WTC11 (cell line): ENCODE measurements at regions not wholly inside any gene's neighbourhood (a gene's known extent, or its start where the extent isn't known, plus 50 kb on each side); places are given as distances from the start of the nearest gene placed in this dataset.

Experiments used
- ATAC-seq: fragments of 200-7000 bp; cut with Tn5 transposase; 2 replicates; pipeline ENCODE4 v1.10.0; 2021; ENCODE audit warnings: mild to moderate bottlenecking, moderate library complexity
- CTCF ChIA-PET: fragments of 300-600 bp; sonication (Branson Sonifier 250); formaldehyde crosslinking; loops from one replicate; lab custom pipeline; 2021; ENCODE audit warnings: antibody characterized with exemption; lab: Charles Lee
- POLR2A ChIA-PET: fragments of 350-600 bp; sonication (Branson Sonifier 250); formaldehyde crosslinking; loops from one replicate; lab custom pipeline; 2021; ENCODE audit warnings: antibody characterized with exemption; lab: Charles Lee
- DNase-seq: peaks from one replicate; pipeline ENCODE4 v3.0.0; 2021; ENCODE audit warnings: low spot score
- H3K27ac Mint-ChIP-seq: 2 replicates; pipeline ENCODE4 v1.8.0; 2021; ENCODE audit warnings: mixed read lengths
- H3K27me3 Mint-ChIP-seq: 2 replicates; pipeline ENCODE4 v1.8.0; 2021; ENCODE audit warnings: low read depth, mild to moderate bottlenecking, moderate library complexity, mixed read lengths
- H3K36me3 Mint-ChIP-seq: 2 replicates; pipeline ENCODE4 v1.8.0; 2021; ENCODE audit warnings: mixed read lengths
- H3K4me1 Mint-ChIP-seq: 2 replicates; pipeline ENCODE4 v1.8.0; 2022; ENCODE audit warnings: mixed read lengths
- H3K4me3 Mint-ChIP-seq: 2 replicates; pipeline ENCODE4 v1.8.0; 2021; ENCODE audit warnings: mild to moderate bottlenecking, moderate library complexity, mixed read lengths
- H3K9me3 Mint-ChIP-seq: 2 replicates; pipeline ENCODE4 v1.8.0; 2021; ENCODE audit warnings: mixed read lengths
- CTCF ChIP-seq: fragments of 200-600 bp; IDR thresholded peaks from 2 replicates; pipeline ENCODE4 v1.8.0; 2022; ENCODE audit warnings: antibody characterized with exemption
- E2F1 ChIP-seq: sonication (generic); formaldehyde crosslinking; IDR thresholded peaks from 2 replicates; pipeline ENCODE4 v1.8.0; 2022; ENCODE audit warnings: mild to moderate bottlenecking, missing genetic modification reagents
- GRHL2 ChIP-seq: fragments of 250-450 bp; sonication (Bioruptor Pico); IDR thresholded peaks from 2 replicates; pipeline ENCODE4 v1.8.0; 2022; ENCODE audit warnings: mild to moderate bottlenecking, moderate library complexity; ENCODE audit not compliant: insufficient replicate concordance, severe bottlenecking
- GTF2I ChIP-seq: fragments of 250-450 bp; sonication (Bioruptor Pico); conservative IDR thresholded peaks from 2 replicates; pipeline ENCODE4 v1.4.0; 2021; ENCODE audit warnings: mild to moderate bottlenecking
- HMGXB4 ChIP-seq: sonication (generic); formaldehyde crosslinking; IDR thresholded peaks from 2 replicates; pipeline ENCODE4 v1.8.1; 2023; ENCODE audit warnings: mild to moderate bottlenecking, moderate library complexity, missing genetic modification reagents
- IRF2 ChIP-seq: sonication (generic); formaldehyde crosslinking; IDR thresholded peaks from 2 replicates; pipeline ENCODE4 v1.8.0; 2022; ENCODE audit warnings: low read depth, missing genetic modification reagents, borderline replicate concordance
- PRDM15 ChIP-seq: sonication (generic); formaldehyde crosslinking; IDR thresholded peaks from 2 replicates; pipeline ENCODE4 v1.8.0; 2022; ENCODE audit warnings: missing genetic modification reagents
- TP53 ChIP-seq: sonication (generic); formaldehyde crosslinking; IDR thresholded peaks from 2 replicates; pipeline ENCODE4 v1.8.1; 2023; ENCODE audit warnings: mild to moderate bottlenecking, missing genetic modification reagents
- USF1 ChIP-seq: sonication (generic); formaldehyde crosslinking; IDR thresholded peaks from 2 replicates; pipeline ENCODE4 v1.8.0; 2022; ENCODE audit warnings: mild to moderate bottlenecking, missing genetic modification reagents
- ZBTB21 ChIP-seq: sonication (generic); formaldehyde crosslinking; IDR thresholded peaks from 2 replicates; pipeline ENCODE4 v1.8.1; 2023; ENCODE audit warnings: mild to moderate bottlenecking, missing genetic modification reagents, borderline replicate concordance
- ZMAT4 ChIP-seq: fragments of 250-450 bp; sonication (Bioruptor Pico); IDR thresholded peaks from 2 replicates; pipeline ENCODE4 v1.9.0; 2021; ENCODE audit warnings: mild to moderate bottlenecking
- ZNF281 ChIP-seq: sonication (generic); formaldehyde crosslinking; IDR thresholded peaks from 2 replicates; pipeline ENCODE4 v1.8.0; 2023; ENCODE audit warnings: mild to moderate bottlenecking, missing genetic modification reagents
- ZNF423 ChIP-seq: fragments of 250-450 bp; sonication (Bioruptor Pico); IDR thresholded peaks from 2 replicates; pipeline ENCODE4 v2.1.2; 2022; ENCODE audit warnings: mild to moderate bottlenecking, moderate library complexity

- H3K4me1 Mint-ChIP-seq: peaks cover 9% of the 10 kb centered on the region
These were observed 182.1 kb upstream of the TSHZ3 start for GRCh38 chr19:31531326-31531725.

More at GRCh38 chr19:31531326-31531725, 182.1 kb upstream of the TSHZ3 start:
- peaks cover 8% of the 10 kb centered on the region for H3K9me3 Mint-ChIP-seq
- H3K27me3 Mint-ChIP-seq: no peaks in the 10 kb centered on the region
- H3K27ac Mint-ChIP-seq: no peak overlapping the region
- no peak overlapping the region for H3K4me3 Mint-ChIP-seq
- no peak for ATAC-seq
- POLR2A ChIA-PET: no interaction called here
- TF ChIP-seq ZNF423 (CRISPR knock-in tag): no peak
- TF ChIP-seq ZNF281 (CRISPR knock-in tag): no peak
- TF ChIP-seq CTCF: no peak
- no peak for TF ChIP-seq GRHL2
- TF ChIP-seq E2F1 (CRISPR knock-in tag): no peak
- no peak for TF ChIP-seq ZMAT4
- TF ChIP-seq GTF2I (CRISPR knock-in tag): no peak
- no peak for TF ChIP-seq ZBTB21 (CRISPR knock-in tag)
- TF ChIP-seq PRDM15: no peak
- no peak for TF ChIP-seq HMGXB4 (CRISPR knock-in tag)
- TF ChIP-seq IRF2 (CRISPR knock-in tag): no peak
- no peak for TF ChIP-seq USF1 (CRISPR knock-in tag)
- no peak for TF ChIP-seq TP53
- TF ChIP-seq, all 79 proteins: peak for 0
- no peak for DNase-seq
- peaks cover 1% of the 10 kb centered on the region for H3K36me3 Mint-ChIP-seq
- CTCF ChIA-PET: no interaction called here
